ENCODE measurements at regions not wholly inside any gene's neighbourhood (a gene's known extent, or its start where the extent isn't known, plus 50 kb on each side); places are given as distances from the start of the nearest gene placed in this dataset.
"Not testable (repeated sequence)": the region's sequence is repeated elsewhere in the genome, so short reads cannot be mapped to it uniquely, and the experiment has no call there.

GRCh38 chr1:8228253-8228652, 89.7 kb upstream of the SLC45A1 start:
- no peak for DNase-seq (ENCODE audit: low read depth)

GRCh38 chr1:8227674-8228073, 90.2 kb upstream of the SLC45A1 start:
- DNase-seq (ENCODE audit: low read depth) = not testable (repeated sequence)

GRCh38 chr1:8226747-8227146, 91.2 kb upstream of the SLC45A1 start:
- DNase-seq (ENCODE audit: low read depth) = no peak

GRCh38 chr1:8226024-8226423, 91.9 kb upstream of the SLC45A1 start:
- not testable (repeated sequence) for DNase-seq (ENCODE audit: low read depth)

GRCh38 chr1:8223526-8223925, 94.4 kb upstream of the SLC45A1 start:
- DNase-seq (ENCODE audit: low read depth) = no peak

GRCh38 chr1:8222789-8223188, 95.1 kb upstream of the SLC45A1 start:
- DNase-seq (ENCODE audit: low read depth) = no peak

- no peak for DNase-seq (ENCODE audit: low read depth)
These were observed 98.4 kb upstream of the SLC45A1 start for GRCh38 chr1:8219530-8219929.

GRCh38 chr1:8218351-8219092, 99.4 kb upstream of the SLC45A1 start:
- peak; percentile 75 for DNase-seq (ENCODE audit: low read depth)

- DNase-seq (ENCODE audit: low read depth) = no peak
These were observed 100.1 kb upstream of the SLC45A1 start for GRCh38 chr1:8217809-8218208.

- peak; percentile 55 for DNase-seq (ENCODE audit: low read depth)
These were observed 100.8 kb upstream of the SLC45A1 start for GRCh38 chr1:8217011-8217711.

GRCh38 chr1:8216005-8216404, 101.9 kb upstream of the SLC45A1 start:
- DNase-seq (ENCODE audit: low read depth) = peak; percentile 35

GRCh38 chr1:8214501-8215173, 103.3 kb upstream of the SLC45A1 start:
- DNase-seq (ENCODE audit: low read depth) = no peak

GRCh38 chr1:8213676-8214075, 104.2 kb upstream of the SLC45A1 start:
- peak; percentile 69 for DNase-seq (ENCODE audit: low read depth)

- DNase-seq (ENCODE audit: low read depth) = no peak
These were observed 104.8 kb upstream of the SLC45A1 start for GRCh38 chr1:8213136-8213535.

- no peak for DNase-seq (ENCODE audit: low read depth)
These were observed 105.3 kb upstream of the SLC45A1 start for GRCh38 chr1:8212580-8213031.

- DNase-seq (ENCODE audit: low read depth) = peak; percentile 99
These were observed 105.9 kb upstream of the SLC45A1 start for GRCh38 chr1:8211883-8212579.

- DNase-seq (ENCODE audit: low read depth) = no peak
These were observed 106.5 kb upstream of the SLC45A1 start for GRCh38 chr1:8211251-8211882.

- DNase-seq (ENCODE audit: low read depth) = no peak
These were observed 110.7 kb upstream of the SLC45A1 start for GRCh38 chr1:8207202-8207601.

GRCh38 chr1:8206391-8206790, 111.5 kb upstream of the SLC45A1 start:
- no peak for DNase-seq (ENCODE audit: low read depth)

GRCh38 chr1:8205771-8206170, 112.1 kb upstream of the SLC45A1 start:
- DNase-seq (ENCODE audit: low read depth) = peak; percentile 83

- no peak for DNase-seq (ENCODE audit: low read depth)
These were observed 113.1 kb upstream of the SLC45A1 start for GRCh38 chr1:8204826-8205225.

GRCh38 chr1:8203551-8203950, 114.4 kb upstream of the SLC45A1 start:
- DNase-seq (ENCODE audit: low read depth) = no peak

Measured in iris pigment epithelial cell (primary cell).